PC-9 (cell line): ENCODE measurements at regions not wholly inside any gene's neighbourhood (a gene's known extent, or its start where the extent isn't known, plus 50 kb on each side); places are given as distances from the start of the nearest gene placed in this dataset.

Experiments
- EZH2 ChIP-seq: fragments of 200-600 bp; sonication (generic); IDR thresholded peaks from 2 replicates; pipeline ENCODE4 v1.8.0; 2017; ENCODE audit warnings: antibody characterized with exemption, low read depth
- TF ChIP-seq, protein P1 (sequence below): fragments of 200-600 bp; sonication (generic); conservative IDR thresholded peaks from 2 replicates; pipeline ENCODE4 v1.6.1; 2017; ENCODE audit warnings: mixed run types, antibody characterized with exemption, mild to moderate bottlenecking, moderate library complexity

DNA sequence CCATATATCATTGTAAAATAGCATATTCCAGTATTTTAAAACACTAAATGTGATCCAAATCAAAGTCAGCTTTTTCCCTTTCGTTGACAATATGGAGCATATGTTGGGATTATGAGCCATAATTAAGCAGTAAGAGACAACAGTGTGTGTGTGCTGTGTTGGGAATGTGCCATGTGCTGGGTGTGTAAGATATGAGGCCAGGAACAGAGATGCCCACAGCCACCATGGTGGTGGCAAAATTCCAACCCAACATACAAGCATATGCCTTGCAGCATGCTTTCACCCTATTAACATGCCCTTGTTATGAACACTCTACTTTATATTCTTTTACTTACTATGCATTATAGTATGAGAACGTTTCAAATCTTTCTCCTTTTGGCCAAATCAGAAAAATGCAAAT, 1560.4 kb upstream of the TENM3 start:
- TF ChIP-seq, protein P1, sequence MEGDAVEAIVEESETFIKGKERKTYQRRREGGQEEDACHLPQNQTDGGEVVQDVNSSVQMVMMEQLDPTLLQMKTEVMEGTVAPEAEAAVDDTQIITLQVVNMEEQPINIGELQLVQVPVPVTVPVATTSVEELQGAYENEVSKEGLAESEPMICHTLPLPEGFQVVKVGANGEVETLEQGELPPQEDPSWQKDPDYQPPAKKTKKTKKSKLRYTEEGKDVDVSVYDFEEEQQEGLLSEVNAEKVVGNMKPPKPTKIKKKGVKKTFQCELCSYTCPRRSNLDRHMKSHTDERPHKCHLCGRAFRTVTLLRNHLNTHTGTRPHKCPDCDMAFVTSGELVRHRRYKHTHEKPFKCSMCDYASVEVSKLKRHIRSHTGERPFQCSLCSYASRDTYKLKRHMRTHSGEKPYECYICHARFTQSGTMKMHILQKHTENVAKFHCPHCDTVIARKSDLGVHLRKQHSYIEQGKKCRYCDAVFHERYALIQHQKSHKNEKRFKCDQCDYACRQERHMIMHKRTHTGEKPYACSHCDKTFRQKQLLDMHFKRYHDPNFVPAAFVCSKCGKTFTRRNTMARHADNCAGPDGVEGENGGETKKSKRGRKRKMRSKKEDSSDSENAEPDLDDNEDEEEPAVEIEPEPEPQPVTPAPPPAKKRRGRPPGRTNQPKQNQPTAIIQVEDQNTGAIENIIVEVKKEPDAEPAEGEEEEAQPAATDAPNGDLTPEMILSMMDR = no peak
- no peak for TF ChIP-seq EZH2
